NCI-H510A (cell line): ENCODE measurements at regions not wholly inside any gene's neighbourhood (a gene's known extent, or its start where the extent isn't known, plus 50 kb on each side); places are given as distances from the start of the nearest gene placed in this dataset.

Experiments
- DNase-seq: peaks from one replicate; lab custom pipeline; 2025; lab: John Stamatoyannopoulos, UW

DNA sequence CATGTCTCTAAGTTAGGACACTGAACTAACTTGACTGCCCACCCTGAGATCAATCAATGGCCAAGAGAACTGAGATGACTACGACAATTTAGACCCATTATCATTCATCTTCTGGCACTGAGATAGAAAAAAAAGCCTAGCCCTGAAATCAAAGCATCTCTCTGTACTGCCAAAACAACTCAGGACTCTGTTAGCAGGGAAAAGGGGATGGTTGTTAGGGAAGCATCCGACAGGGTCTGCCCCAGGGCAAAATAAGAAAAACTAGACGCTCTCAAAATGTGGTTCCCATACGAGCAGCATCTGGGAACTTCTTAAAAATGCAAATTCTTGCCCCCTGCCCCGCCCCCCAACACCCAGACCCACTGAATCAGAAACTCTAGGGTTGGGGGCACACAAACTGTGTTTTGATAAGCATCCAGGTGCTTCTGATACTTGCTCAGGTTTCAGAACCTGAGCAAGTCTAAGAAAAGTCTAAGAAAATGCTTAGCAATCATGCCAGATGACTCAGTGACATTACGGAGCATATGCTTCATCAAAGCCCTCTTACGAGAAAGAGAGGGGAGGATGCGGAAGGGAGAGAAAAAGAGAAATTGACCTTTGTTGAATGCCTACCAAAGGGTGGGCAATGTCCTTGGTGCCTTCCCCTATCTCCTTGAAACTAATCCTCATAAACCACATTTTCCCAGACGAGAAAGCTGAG lies 172.8 kb upstream of the HES1 start:
- no peak for DNase-seq

DNA sequence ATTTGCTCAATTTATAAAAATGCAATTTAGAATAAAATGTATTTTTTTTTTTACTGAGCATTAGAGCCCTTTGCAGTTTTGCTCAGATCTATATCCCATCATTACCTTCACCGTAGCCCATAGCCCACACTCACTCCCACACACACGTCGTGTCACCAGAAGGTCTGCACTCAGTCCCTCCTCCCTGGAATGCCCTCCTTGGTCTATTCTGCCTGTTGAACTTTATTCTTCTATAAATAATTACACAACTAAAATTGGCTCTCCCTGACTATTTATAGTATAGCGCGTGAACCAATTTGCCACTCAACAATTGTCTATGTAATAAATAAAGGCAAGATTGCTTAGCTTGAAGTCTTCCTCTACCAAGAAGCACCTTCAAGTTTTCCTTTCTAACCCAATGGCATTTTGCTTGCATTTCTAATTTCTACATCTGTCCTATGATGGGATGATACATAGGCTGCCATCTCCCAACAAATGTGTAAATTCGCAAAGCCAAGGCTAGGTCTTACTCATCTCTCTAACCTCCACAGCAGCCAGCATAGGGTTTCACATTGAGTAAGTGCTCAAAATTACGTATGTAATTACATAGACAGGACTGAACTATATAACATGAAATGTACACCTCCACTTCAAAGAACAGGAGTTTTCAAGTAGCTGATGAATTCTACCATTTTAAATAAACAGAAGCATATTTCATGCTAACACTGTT lies 172.0 kb upstream of the HES1 start:
- DNase-seq = no peak

DNA sequence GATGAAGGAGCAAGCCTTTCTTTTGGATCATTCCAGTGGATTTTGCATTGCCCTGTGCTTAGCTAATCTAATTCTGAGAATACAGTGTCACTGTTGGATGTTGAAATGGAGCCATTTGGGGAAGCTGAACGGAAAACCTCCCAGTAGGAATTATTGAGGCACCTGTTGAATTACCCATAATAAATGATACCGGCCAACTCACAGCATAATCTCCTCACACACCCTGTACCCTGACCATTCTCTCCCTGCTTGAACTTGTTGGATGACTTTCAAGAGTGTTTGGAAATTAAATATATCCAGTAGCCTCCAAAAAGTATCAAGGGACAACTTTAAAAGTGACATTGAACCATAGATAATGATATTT lies 171.4 kb upstream of the HES1 start:
- DNase-seq = no peak

DNA sequence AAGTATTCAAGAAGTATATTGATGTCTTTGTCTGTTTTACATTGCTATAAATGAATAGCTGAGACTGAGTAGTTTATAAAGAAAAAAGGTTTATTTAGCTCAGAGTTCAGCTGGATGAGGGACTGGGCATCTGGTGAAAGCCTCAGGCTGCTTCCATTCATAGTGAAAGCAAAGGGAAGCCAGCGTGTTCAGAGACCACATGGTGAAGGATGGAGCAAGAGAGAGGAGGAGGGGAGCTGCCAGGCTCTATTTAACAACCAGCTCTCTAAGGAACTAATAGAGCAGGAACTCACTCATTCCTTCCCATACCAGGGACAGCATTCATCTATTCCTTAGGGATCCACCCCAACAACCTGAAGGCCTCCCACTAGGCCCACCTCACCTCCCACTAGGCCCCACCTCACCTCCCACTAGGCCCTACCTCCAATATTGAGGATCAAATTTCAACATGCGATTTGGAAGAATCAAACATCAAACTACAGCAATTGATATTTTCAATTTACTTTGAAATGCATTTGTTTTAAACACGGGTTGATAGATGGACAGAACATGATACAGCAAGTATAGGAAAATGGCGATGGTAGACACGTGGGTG lies 167.5 kb upstream of the HES1 start:
- DNase-seq = no peak

DNA sequence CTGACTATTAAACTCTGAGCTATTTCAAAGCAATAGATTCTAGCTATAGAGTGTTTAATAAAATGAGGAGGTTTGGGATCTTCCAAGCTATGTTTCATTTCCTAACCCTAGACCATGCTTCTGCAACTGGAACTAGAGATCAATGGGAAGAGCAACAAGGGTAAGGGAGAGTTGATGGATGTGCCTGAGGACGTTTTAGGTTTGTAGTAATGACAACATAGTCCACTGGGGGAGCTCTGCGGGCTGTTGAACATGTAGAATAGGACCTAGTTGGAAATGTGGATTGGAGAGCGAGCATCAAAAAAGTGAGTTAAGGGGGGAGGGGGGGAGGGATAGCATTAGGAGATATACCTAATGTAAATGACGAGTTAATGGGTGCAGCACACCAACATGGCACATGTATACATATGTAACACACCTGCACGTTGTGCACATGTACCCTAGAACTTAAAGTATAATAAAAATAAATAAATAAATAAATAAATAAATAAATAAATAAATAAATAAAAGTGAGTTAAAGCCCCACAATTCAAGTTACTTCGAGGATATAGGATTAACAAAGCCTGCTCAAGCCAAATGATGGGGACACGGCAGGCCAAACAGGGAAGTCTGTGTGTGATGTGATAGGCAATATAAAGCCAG lies 165.7 kb upstream of the HES1 start:
- peak; percentile 12 for DNase-seq

DNA sequence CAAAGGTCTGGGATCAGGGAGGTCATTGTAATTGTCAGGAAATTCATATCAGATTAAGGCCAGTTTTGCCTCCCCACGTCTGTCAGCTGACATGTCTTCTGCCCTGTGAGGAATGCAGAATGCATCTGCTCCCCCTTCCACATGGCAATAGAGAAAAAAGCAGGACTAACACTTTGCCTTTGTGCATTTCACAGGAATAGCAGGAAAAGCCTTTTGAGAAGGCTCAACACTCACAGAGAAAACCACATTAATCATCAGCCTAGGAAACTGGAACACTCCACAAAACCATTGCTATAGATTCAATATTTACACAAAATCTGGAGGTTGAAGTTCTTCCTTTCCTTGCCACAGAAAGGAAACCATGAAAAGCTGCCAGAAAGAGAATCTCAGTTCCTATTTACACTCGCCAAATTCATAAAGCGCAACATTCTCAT lies 165.2 kb upstream of the HES1 start:
- DNase-seq = no peak

DNA sequence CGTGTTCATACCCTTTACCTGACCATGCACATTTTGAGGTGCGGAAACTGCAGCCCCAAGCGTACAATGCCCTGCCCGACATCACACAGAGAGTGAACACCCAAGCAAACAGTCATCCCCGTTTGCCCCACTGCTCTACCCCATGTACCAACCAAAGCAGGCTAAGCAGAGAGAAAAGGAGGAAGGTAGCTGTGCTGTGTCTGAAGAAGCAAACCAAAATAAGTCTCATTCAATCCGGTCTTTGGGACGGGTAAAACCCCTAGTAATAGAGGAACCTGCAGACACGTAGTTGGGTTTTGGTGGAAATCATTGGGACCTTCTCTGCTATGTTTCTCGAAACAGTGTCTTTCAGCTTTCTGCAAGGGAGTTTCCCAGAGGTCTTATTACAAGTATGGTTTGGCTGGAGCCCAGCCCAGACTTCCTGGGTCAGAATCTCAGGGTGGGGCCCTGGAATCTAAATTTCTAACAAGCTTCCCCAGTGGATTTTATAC lies 164.6 kb upstream of the HES1 start:
- DNase-seq = no peak

DNA sequence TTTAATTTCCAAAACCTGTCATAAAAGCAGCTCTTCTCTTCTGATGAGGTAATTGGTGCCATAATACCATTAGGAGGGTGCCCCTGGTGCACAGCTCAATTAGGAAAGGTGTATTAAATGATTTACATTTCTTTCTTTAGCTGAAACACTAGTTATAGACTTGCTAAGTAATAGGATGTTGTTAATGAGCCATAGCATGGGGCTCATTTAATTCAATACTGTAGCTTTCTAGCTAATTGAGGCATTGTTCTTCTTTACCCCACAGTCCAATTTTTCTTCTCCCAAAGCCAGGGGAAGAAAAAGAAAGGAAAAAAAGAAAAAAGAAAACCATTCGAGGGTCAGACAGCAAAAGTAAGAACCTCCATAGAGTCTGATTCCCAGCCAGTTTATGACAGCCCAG lies 164.0 kb upstream of the HES1 start:
- no peak for DNase-seq

DNA sequence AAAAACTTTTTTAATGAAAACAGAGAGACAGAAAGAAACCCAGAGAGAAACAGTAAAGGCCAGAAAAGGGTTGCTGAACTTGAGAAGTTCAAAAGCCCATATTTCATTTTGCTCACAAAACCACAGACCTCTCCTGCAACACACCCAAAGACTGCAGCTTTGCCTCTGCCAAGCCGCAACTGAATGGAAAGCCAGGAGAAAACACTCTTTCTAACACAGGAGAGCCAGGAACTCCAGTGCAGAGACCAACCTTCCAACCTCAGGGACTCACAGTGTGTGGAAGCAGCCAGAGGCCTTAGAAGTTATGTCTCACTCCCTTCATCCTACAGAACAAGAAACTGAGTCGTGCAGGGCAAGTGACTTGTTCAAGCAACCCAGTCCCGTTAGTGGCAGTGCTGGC lies 163.1 kb upstream of the HES1 start:
- no peak for DNase-seq

DNA sequence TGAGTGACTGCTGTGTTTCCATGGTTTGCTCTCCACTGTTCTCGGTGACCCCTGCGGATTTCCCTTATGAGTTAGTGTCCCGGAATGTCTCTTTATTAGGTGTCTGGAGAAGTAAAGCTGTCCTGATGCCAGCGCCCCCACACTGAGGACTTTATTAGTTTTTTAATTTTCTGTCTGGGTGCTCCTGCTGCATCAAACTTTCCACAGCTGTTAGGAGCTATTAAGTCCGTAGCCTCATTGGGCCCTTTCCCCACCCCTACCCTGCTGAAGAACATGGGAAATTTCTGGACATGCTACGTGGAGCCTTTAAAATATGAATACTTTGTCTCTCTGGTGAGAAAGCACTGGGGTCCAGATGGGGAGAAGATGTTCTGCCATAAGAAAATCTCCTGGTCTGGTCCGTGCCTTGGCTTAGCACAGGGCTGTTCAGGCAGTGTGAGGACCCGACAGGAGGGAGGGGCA lies 161.7 kb upstream of the HES1 start:
- no peak for DNase-seq

DNA sequence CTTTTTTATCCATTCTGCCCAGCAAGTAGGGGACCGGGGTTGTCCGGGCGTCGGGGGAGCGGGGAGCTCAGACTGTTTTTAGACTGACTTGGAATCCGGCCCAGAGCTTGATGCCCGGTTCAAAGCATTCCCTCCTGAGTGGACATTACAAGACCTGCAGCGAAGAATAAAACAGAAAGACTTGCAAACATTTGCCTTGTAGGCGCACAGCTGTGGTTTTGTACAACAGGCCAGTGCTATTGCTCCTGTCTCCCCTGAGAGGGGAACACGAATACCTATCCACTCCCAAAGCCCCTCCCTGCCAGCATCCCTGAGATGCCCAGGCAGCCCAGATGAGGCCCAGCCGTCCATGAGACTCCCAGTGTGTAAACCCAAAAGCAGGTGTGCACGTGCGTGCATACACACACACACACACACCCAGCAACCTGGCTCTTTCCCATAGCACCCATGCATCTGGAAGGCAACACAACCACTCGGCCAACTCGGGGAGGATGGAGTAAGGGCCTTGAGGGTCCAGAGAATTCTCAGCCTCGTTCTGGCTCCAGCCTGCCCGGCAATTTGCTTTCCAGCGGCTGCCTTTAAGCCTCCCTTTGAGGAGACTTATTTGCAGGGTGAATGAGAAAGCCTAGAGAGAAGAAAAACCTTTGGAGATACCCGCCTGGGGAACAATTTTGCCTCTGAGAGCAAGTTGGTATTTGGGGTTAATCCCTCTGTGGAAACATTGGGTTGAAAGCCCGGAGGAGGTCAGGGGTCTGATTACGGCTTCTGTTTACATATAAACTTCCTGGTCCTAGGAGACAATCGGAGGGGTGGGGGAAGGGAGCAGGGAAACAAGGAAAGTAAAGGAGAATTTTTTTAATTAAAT lies 161.0 kb upstream of the HES1 start:
- DNase-seq = no peak

DNA sequence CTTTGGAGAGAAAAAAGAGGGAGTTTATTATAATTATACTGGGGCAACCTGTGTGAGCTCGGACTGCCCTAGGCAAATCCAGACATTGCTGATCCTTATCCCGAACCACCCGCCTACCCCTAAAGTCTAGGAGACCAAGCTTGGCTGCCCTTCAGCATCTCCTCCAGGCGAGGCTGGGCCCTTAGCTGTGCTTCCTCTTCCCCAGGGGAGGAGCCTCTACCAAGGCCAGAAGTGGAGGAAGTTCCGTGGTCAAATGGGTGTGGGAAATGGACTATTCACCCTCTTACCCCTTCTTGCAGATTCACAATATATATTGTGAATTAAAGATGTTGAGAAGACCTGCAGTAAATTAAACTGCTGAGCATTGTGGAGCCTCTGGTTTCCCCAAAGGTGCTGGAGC lies 158.3 kb upstream of the HES1 start:
- no peak for DNase-seq

DNA sequence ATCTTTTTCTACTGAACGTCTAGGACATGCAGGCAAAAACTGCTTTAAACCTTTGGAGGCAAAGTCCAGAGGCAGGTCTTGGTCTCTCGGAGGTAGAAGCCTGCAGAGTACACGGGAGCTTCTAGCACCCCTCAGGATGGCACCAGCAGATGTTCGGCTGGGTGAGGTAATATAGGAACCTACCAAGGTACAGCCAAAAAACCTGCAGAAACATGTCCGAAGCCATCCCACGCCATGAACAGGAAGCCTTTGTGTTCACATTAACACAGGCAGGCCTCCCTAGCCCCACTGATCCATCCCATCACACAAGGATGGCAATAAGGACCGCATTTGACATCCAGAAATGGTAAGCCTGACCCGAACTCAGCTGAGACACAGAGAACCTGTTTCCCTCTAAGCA lies 157.9 kb upstream of the HES1 start:
- DNase-seq = no peak

DNA sequence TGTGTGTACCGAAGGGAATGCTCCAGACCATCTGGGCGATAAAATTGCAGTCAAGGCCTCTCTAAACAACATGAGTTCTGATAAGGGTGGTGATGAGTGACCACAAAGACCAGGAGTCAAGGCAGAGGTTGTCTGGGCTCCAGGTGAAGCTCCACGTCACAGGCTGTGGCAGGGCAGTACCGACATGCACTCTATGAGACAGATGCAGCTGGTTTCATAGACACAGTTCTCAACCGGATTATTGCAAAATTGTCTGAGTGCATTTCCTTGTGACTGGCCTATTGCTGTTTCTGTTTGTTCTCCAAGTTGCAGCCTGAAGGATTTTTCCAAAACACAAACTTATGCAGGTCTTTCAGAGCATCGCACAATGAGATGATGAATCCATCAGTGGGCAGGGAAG lies 157.5 kb upstream of the HES1 start:
- DNase-seq = no peak

DNA sequence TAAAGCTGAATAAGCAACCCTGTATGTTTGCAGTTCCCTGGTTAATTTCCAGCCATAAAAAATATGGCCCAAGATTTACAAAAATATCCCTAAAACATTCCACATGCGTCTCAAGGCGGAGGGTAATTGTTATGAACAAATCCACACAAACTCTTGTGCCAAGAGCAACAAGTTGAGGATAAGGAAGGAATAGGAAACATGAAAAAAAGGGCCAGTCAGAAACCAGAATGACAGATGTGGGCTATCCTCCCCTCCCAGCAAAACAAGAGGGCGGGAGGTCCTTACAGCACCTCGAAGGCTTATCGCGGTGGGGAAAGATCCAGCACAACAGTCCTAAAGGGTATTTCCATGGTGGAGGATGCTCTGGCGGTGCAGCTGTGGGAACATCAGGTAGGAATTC lies 155.6 kb upstream of the HES1 start:
- DNase-seq = no peak

DNA sequence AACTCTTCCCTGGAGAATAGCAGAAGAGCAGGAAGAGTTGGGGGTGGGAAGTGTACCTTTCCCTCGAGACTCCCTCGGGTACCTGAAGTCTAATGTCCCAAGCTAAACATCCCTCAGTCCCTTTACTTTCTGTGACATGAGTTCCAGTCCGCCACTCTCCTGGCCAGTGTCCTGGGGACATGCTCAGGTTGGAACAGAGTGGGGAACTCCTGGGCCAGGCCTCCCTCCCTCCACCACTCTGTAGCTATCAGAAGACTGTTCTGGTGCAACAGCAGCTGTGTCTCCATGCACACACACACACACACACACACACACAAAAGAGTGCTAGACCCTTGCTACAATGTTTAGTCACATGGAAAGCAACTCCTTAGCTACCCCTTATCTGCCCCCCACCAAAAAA lies 155.0 kb upstream of the HES1 start:
- DNase-seq = no peak

DNA sequence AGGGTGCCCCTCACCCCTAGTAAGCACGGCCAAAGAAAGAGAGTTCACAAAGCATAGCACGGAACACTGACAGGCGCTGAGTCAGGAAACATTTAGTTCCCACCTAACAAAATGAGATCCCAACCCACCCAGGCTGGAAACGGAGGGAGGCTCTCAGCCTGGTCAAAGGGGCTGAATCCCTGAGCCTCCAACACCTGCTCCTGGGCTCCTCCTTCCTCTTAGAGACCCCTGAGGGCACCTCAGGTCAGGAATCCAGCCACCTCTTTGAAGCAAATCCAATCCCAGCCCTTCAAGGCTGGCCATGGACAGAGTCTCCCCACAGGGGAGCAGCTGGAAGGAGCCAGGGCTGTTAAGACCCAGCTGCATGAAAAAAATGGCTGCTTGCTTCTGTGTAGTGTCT lies 154.4 kb upstream of the HES1 start:
- DNase-seq = no peak

DNA sequence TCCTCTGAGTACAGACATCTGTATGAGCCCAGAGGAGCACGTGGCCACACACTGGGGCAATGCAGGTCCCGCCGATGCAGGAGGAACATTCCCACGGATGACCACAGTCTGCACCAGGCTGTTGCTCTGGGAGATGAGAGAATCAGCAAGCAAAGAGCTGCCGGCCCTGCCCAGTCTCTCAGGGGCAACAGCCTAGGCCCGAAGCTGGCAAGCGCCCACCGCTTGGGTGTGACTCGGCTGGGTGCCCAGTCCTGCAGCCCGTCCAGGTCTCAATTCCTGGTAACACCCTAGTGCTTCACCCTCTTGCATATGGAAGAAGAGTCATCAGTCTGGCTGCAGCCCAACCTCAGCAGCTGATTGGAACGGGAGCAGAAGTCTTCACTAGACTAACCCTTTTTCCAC lies 153.7 kb upstream of the HES1 start:
- no peak for DNase-seq

DNA sequence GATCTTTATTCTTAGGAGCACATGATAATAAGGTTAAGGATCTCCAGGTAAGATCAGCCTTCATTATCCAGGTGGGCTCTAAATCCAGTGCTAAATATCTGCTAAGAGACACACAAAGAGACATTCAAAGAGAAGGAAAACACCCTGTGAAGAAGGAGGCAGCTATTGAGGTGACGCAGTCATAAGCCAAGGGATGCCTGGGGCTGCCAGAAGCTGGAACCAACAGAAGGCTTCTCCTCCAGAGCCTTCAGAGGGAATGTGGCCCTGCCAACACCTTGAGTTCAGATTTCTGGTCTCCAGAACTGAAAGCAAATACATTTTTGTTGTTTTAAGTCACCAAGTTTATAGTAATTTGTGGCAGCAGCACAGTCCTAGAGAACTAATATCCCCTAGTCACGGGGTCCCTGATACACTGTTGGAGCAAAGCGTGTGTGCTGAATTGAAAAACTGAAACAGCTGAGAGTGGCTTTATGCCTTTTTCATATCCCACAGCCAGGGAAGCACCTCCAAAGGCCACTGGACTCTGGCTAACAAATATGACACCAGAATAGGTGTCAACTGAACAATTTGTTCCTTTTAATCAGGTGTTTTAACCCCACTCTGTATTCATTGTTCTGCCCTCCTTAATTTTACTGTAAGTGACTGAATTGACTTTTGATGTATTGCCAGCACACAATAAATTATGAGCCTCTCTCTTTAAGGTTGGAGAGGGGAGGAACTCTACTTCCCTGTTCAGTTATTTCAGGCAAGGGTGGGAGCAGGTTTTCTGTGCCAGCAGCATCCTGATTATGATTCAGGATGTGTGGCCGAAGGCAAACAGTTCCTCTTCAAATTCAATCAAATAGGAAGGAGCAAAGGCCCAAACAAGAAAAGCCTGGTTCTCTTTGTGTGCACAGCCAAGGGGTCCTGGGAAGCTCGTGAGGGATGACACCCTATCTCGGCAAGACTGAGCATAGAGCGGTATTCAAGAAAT lies 151.8 kb upstream of the HES1 start:
- DNase-seq = no peak

DNA sequence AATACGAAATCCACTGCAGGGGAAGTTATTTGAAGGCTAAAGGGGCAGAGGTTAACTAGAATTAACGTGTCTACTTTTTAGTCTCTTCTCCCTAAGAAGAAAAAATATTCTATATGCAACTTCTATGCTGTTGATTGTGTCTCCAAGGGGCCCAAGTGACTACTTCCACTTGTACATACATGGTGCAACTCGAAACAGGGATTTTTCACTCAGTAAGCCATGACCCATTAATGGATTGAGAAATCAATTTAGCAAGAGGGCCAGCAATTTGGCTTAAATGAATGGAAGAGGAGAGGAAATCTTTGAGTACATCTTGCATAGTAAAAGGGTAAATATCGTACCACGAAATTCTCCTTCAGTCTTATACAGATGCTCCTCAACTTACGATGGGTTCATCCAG lies 151.1 kb upstream of the HES1 start:
- DNase-seq = no peak

DNA sequence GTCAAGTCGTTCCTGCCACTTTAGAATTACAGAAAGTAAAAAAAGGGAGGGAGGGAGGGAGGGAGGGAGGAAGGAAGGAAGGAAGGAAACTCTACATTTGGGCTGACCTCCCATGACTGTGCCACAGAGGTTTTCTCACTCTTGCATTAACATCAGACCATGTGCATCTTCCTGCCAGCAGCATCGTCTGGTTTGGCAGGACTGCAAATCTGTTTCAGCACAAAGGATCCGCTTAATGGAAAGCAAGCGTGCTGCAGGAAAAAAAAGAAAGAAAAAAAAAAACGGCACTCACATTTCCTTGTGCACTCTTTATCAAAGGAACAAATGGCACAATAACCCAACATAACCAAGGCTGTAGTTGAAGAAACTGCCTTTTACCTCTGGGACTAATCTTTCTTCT lies 148.8 kb upstream of the HES1 start:
- DNase-seq = no peak
